ENCODE measurements at regions not wholly inside any gene's neighbourhood (a gene's known extent, or its start where the extent isn't known, plus 50 kb on each side); places are given as distances from the start of the nearest gene placed in this dataset.
"Not testable (repeated sequence)": the region's sequence is repeated elsewhere in the genome, so short reads cannot be mapped to it uniquely, and the experiment has no call there.

DNA sequence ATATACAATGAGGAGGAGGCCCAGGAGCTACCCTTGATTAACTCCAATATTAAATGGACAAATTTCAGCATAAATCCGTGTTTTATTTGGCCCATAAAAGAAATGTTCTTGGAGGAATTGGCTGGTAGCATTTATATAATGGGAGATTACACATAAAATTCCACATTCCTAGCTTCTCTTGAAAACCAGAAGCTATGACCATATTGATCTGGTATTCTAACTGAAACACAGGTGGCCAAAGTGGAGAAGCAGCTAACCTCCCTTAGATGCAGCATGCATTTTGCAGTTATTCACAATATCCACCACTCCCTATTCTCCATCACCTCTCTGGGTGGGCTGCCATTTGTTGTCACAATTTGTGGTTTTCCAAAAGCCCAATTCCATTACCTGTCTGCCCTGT, 148.8 kb upstream of the CACNA2D1 start:
- Mint-ChIP-seq H3K4me1 (ENCODE audit: low read depth) (no peaks in the 10 kb centered on the region), H3K9me3 (no peaks in the 10 kb centered on the region), H3K4me3 (no peak overlapping the region), H3K27ac (no peak overlapping the region), H3K27me3 (no peaks in the 10 kb centered on the region), H3K36me3 (no peaks in the 10 kb centered on the region)
- intact Hi-C loops (cut with micrococcal nuclease): no loop called here
- DNase-seq: no peak
- ChIA-PET CTCF (no interaction called here), POLR2A (no interaction called here)

GRCh38 chr7:82579047-82579446, 135.5 kb upstream of the CACNA2D1 start:
- no peaks in the 10 kb centered on the region for H3K9me3 Mint-ChIP-seq
- no peak overlapping the region for H3K4me3 Mint-ChIP-seq
- CTCF ChIA-PET: no interaction called here
- no peak overlapping the region for H3K27ac Mint-ChIP-seq
- no peak for DNase-seq
- intact Hi-C loops (cut with micrococcal nuclease): no loop called here
- POLR2A ChIA-PET: no interaction called here
- H3K4me1 Mint-ChIP-seq (ENCODE audit: low read depth): no peaks in the 10 kb centered on the region
- no peaks in the 10 kb centered on the region for H3K36me3 Mint-ChIP-seq
- no peaks in the 10 kb centered on the region for H3K27me3 Mint-ChIP-seq

GRCh38 chr7:82578430-82578829, 134.9 kb upstream of the CACNA2D1 start:
- CTCF ChIA-PET: no interaction called here
- no peaks in the 10 kb centered on the region for H3K9me3 Mint-ChIP-seq
- intact Hi-C loops (cut with micrococcal nuclease): no loop called here
- POLR2A ChIA-PET: no interaction called here
- no peaks in the 10 kb centered on the region for H3K36me3 Mint-ChIP-seq
- H3K4me3 Mint-ChIP-seq: no peak overlapping the region
- H3K27me3 Mint-ChIP-seq: no peaks in the 10 kb centered on the region
- H3K27ac Mint-ChIP-seq: no peak overlapping the region
- no peaks in the 10 kb centered on the region for H3K4me1 Mint-ChIP-seq (ENCODE audit: low read depth)
- no peak for DNase-seq

DNA sequence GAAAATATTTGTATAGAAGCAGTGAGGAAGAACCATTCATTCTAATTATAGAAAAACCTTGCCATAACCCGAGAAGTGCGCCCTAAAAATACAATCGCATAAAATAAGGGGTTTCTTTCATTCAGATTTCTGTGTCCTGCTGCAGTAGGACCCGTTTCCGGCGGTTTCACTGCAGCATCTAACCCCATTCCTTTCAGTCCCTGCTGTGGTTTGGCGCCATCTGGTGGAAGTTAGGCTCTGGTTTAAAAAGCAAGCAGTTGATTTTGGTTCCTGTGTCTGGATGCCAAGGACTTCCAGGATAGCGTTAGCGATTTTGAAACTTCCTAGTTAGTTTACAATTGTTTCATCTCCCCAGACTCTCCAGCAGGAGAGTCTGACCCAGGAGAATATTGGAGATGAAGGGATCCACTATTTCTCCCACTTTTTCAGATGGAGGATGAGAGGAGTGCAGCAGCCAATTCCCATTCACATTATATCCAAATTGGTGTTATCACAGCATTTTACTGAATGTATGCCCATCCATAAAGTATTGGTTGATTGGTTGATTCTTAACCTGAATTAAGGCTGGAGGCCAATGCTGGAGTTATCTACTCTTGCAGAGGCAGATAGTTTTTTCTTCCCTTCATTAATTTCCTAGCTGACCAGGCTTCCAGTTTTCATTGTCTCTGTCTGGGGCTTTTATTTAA, 128.8 kb upstream of the CACNA2D1 start:
- Mint-ChIP-seq H3K27ac (no peak overlapping the region), H3K9me3 (no peaks in the 10 kb centered on the region), H3K36me3 (no peaks in the 10 kb centered on the region), H3K4me3 (no peak overlapping the region), H3K4me1 (ENCODE audit: low read depth) (no peaks in the 10 kb centered on the region), H3K27me3 (no peaks in the 10 kb centered on the region)
- ChIA-PET CTCF (interaction anchor here (0.6 to 1.2 kb wide), 8 partner anchors 11 to 1093 kb away, joined by 3 to 6 read pairs (median 3); no protein-coding TSS in a partner anchor), POLR2A (no interaction called here)
- intact Hi-C loops (cut with micrococcal nuclease): loop anchor here (1.0 to 5.0 kb wide), 2 partner anchors 155 to 528 kb away; no protein-coding TSS in a partner anchor
- DNase-seq: peak; percentile 72

DNA sequence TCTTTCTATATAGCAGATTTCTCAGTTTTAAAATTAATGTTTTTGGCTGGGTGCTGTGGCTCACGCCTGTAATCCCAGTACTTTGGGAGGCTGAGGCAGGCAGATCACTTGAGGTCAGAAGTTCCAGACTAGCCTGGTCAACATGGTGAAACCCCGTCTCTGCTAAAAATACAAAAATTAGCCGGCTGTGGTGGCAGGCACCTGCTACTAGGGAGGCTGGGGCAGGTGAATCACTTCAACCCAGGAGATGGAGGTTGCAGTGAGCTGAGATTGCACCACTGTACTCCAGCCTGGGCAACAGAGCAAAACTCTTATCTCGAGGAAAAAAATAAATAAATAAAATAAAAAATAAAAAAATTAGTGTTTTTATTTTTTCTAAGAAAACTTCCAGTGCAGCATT, 127.5 kb upstream of the CACNA2D1 start:
- CTCF ChIA-PET: interaction anchor here (0.6 to 1.1 kb wide), 3 partner anchors 159 to 1088 kb away, joined by 3 to 6 read pairs (median 3); no protein-coding TSS in a partner anchor
- H3K36me3 Mint-ChIP-seq; H3K27ac Mint-ChIP-seq; H3K4me1 Mint-ChIP-seq (ENCODE audit: low read depth); H3K27me3 Mint-ChIP-seq; DNase-seq; H3K4me3 Mint-ChIP-seq; H3K9me3 Mint-ChIP-seq; POLR2A ChIA-PET: not testable (repeated sequence)
- intact Hi-C loops (cut with micrococcal nuclease): loop anchor here (5.0 kb wide), 1 partner anchor 156 kb away; no protein-coding TSS in a partner anchor

GRCh38 chr7:82567841-82568240, 124.3 kb upstream of the CACNA2D1 start:
- intact Hi-C loops (cut with micrococcal nuclease): no loop called here
- Mint-ChIP-seq H3K4me1 (ENCODE audit: low read depth) (no peaks in the 10 kb centered on the region), H3K27me3 (no peaks in the 10 kb centered on the region), H3K4me3 (no peak overlapping the region), H3K27ac (no peak overlapping the region), H3K9me3 (no peaks in the 10 kb centered on the region), H3K36me3 (no peaks in the 10 kb centered on the region)
- CTCF ChIA-PET: no interaction called here
- POLR2A ChIA-PET: no interaction called here
- DNase-seq: no peak

DNA sequence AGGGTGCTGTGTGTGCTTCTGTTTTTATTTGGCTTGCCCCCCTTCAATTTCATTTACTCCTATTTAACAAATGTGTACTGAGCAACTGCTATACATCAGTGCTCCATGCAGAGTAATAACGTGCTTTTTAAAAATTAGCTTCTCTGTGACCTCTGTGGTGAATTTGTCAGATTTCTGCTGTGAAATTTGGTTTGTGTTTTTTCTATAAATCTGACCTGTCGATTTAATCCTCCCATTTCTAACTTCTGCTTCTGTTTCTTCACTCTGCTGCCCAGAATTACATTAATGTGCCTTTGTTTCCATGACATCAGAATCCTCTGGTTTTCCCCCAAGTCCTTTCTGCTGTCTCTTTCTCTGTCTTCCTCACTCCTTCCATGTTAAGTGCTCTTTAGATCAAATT, 123.8 kb upstream of the CACNA2D1 start:
- ChIA-PET POLR2A (no interaction called here), CTCF (no interaction called here)
- no peak overlapping the region for H3K4me3 Mint-ChIP-seq
- no peaks in the 10 kb centered on the region for H3K27me3 Mint-ChIP-seq
- intact Hi-C loops (cut with micrococcal nuclease): no loop called here
- H3K27ac Mint-ChIP-seq: no peak overlapping the region
- H3K4me1 Mint-ChIP-seq (ENCODE audit: low read depth): no peaks in the 10 kb centered on the region
- no peaks in the 10 kb centered on the region for H3K36me3 Mint-ChIP-seq
- no peaks in the 10 kb centered on the region for H3K9me3 Mint-ChIP-seq
- DNase-seq: no peak

GRCh38 chr7:82566752-82567151, 123.2 kb upstream of the CACNA2D1 start:
- ChIA-PET POLR2A (no interaction called here), CTCF (no interaction called here)
- Mint-ChIP-seq H3K36me3 (no peaks in the 10 kb centered on the region), H3K27ac (no peak overlapping the region), H3K27me3 (no peaks in the 10 kb centered on the region), H3K4me1 (ENCODE audit: low read depth) (no peaks in the 10 kb centered on the region), H3K9me3 (no peaks in the 10 kb centered on the region), H3K4me3 (no peak overlapping the region)
- intact Hi-C loops (cut with micrococcal nuclease): no loop called here
- DNase-seq: no peak

DNA sequence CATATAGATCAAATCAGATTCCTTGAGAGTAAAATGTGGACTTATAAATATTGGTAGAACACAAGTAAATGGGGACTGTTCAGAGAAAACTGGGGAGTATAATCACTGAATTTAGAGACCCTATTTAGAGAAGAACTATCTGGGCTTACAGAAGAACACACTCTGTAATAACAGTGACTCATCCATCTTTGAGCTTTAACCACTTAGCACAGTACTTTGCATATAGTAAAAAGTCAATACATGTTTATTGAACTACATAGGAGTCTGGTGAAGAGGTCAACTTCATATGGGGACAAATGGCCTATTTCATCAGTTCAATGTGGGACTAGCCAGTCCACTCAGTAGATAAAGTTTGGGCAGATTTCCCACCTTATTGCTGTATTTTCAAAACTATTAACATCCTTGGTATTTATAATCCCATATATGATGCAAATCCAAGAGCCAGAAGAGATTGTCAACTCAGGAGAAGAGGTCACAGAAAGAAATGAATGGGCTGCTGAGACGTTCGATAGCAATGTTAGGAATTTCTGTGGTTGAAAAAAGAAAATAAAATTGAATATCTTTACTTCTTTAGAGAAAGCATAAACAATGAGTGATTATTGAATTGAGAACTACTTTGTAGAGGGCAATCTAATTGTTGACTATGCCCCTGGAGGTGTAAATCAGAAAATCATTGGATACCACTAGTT, 119.3 kb upstream of the CACNA2D1 start:
- Mint-ChIP-seq H3K4me1 (ENCODE audit: low read depth) (no peaks in the 10 kb centered on the region), H3K4me3 (no peak overlapping the region), H3K9me3 (no peaks in the 10 kb centered on the region), H3K36me3 (no peaks in the 10 kb centered on the region), H3K27me3 (no peaks in the 10 kb centered on the region), H3K27ac (no peak overlapping the region)
- ChIA-PET CTCF (no interaction called here), POLR2A (no interaction called here)
- DNase-seq: no peak
- intact Hi-C loops (cut with micrococcal nuclease): no loop called here

GRCh38 chr7:82559193-82559805, 115.7 kb upstream of the CACNA2D1 start:
- Mint-ChIP-seq H3K4me3 (no peak overlapping the region), H3K27me3 (no peaks in the 10 kb centered on the region), H3K4me1 (ENCODE audit: low read depth) (no peaks in the 10 kb centered on the region), H3K9me3 (peaks cover 9% of the 10 kb centered on the region), H3K36me3 (no peaks in the 10 kb centered on the region), H3K27ac (no peak overlapping the region)
- CTCF ChIA-PET: no interaction called here
- intact Hi-C loops (cut with micrococcal nuclease): no loop called here
- POLR2A ChIA-PET: no interaction called here
- DNase-seq: no peak

DNA sequence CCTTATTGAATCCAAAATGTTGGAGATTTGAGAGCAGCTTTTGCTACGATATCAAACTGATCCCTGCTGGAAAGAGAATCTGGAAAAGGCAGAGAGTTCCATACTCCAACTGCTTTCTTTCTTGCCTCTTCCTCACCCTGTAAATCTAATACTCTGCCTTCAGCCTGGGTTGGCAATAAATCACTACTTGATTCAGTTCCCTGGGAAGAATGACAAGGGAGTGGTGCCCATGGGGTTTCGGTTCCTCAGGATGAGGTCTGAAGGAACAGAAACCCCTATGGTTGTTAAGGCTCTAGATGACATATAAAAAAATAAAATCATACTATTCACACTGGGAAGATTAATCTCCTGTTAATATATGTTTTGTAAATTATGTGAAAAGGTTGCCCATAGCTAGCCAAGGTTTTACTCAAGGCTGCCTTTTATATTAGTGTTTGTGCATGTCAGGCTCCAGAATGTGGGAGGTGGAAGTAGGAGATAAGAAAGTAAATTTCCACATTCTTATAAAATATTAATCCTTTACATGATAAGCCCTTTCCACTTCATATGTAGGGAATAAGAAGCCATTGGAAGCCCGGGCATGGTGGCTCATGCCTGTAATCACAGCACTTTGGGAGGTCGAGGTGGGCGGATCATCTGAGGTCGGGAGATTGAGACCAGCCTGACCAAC, 106.2 kb upstream of the CACNA2D1 start:
- ChIA-PET CTCF (no interaction called here), POLR2A (no interaction called here)
- no peaks in the 10 kb centered on the region for H3K27me3 Mint-ChIP-seq
- DNase-seq: no peak
- H3K36me3 Mint-ChIP-seq: no peaks in the 10 kb centered on the region
- no peak overlapping the region for H3K4me3 Mint-ChIP-seq
- peaks cover 13% of the 10 kb centered on the region for H3K9me3 Mint-ChIP-seq
- intact Hi-C loops (cut with micrococcal nuclease): no loop called here
- no peaks in the 10 kb centered on the region for H3K4me1 Mint-ChIP-seq (ENCODE audit: low read depth)
- H3K27ac Mint-ChIP-seq: no peak overlapping the region

GRCh38 chr7:82548141-82548688, 104.6 kb upstream of the CACNA2D1 start:
- intact Hi-C loops (cut with micrococcal nuclease): no loop called here
- Mint-ChIP-seq H3K4me3 (no peak overlapping the region), H3K9me3 (peaks cover 5% of the 10 kb centered on the region), H3K27ac (no peak overlapping the region), H3K4me1 (ENCODE audit: low read depth) (no peaks in the 10 kb centered on the region), H3K27me3 (no peaks in the 10 kb centered on the region), H3K36me3 (no peaks in the 10 kb centered on the region)
- POLR2A ChIA-PET: no interaction called here
- no peak for DNase-seq
- CTCF ChIA-PET: no interaction called here

Data from activated CD4-positive, alpha-beta memory T cell treated with anti-CD3 and anti-CD28 coated beads for 36 hours (primary cell).